Left renal pelvis (tissue), 4 donors: ENCODE measurements at regions not wholly inside any gene's neighbourhood (a gene's known extent, or its start where the extent isn't known, plus 50 kb on each side); places are given as distances from the start of the nearest gene placed in this dataset.

Source experiments
- DNase-seq, 4 donors: peaks; one replicate each; pipeline ENCODE4 v3.0.0-alpha.2; 2013; ENCODE audit warnings: low read depth in 4 of 4, low spot score in 3 of 4

DNA sequence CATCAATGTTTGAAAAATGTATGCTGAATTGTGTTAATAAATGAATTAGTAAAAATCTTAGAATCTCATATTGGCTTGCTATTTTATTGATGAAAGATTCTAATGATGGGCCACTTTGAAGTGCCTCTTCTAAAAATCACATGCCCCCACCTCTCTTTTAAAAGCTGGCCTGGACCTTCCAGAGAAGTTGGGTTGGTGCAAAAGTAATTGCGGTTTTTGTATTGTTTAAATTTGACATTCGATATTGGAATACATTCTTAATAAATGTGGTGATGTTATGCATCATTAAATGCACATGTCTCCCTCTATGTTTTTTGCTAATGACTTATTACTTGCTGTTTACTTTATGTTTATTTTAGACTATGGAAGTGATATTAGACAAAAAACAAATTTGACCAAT, 314.6 kb upstream of the C16orf82 start:
- no peak for DNase-seq

GRCh38 chr16:26756633-26757032, 310.1 kb upstream of the C16orf82 start:
- DNase-seq = no peak

DNA sequence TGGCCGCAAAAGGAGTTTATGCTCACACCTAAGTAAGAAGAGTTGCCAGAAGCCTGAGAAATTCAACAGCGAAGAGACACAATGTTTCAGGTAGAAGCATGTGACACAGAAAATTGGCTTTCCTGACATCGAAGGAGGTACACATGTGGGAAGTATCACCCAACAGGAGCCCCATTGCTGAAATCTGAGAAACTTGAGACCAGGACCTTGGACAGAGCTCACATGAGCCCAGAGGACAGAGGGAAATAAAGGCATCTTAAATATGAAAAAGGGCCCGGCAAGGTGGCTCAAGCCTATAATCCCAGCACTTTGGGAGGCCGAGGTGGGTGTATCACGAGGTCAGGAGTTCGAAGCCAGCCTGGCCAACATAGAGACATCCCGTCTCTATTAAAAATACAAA, 304.1 kb upstream of the C16orf82 start:
- peak in 1 of 4 donors; percentile 8 for DNase-seq

- DNase-seq = no peak
These were observed 301.6 kb upstream of the C16orf82 start for GRCh38 chr16:26765087-26765486.

DNA sequence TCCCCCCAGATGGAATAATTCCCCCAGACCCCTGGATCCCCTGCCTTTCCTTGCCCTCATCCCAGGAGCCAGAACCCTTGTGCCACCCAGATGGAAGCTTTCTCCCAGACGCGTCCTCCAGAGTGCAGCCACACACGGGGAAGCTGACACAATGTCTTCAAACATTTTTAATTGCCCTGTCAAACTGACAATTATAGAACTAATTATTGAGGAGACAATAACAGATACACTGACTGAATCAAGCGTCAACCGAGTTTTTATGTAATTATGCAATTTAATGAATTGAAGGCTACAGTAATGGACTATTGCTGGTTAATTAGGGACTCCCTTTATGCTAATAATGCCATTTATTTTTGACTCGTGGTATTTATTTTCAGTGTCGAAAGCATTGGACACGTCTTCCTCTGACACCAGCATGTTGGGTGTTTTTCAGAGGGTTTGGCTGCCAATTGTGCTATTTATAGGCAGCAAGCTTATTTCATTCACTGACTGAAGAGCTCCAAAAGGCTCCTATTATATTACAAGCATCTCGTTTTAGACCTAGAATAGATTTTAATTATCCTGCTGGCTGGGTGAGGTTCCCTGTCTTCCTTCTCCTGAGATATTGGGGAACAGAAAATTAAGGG, 298.2 kb upstream of the C16orf82 start:
- DNase-seq = no peak

GRCh38 chr16:26770547-26770946, 296.2 kb upstream of the C16orf82 start:
- no peak for DNase-seq

GRCh38 chr16:26772503-26772902, 294.2 kb upstream of the C16orf82 start:
- DNase-seq = no peak

DNA sequence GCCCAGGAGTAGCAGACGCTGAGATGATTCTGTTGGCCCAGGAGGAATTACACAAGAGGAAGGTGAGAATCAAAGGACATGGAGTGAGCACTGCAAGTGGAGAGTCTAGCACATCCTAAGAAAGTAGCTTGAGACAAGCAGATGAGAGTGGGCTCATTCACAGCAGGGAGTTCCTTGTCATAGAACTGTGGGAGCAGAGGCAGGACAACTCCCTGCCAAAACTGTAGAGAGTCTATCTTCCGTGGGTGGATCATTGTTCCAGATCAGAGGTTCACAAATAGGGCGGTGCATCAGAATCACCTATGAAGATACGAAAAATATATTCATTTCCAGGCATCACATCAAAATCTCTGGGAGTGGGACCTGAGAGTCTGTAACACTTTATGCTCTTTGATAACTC, 288.9 kb upstream of the C16orf82 start:
- no peak for DNase-seq

- no peak for DNase-seq
These were observed 278.8 kb upstream of the C16orf82 start for GRCh38 chr16:26787924-26788323.

- peak in 2 of 4 donors; percentile 12 to 37 for DNase-seq
These were observed 275.6 kb upstream of the C16orf82 start for GRCh38 chr16:26791169-26791568.

GRCh38 chr16:26795184-26795583, 271.5 kb upstream of the C16orf82 start:
- DNase-seq = no peak

DNA sequence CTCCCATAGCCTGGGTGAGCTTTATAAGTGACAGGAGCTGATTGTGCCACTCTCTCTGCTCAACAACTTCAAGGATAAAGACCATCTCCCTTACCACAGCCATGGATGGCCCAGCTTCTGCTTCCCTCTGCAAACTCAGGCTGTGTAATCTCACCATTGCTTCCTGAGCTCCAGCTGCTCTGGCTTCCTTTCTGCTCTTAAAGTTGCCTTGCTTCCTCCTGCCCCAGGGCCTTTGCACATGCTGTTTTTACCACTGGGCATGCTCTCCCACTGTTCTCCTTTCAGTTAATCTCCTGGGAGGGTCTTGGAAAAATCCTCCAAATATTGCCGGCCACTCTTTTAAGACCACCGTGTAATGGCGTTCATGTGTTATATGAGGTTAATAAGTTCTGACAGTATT, 265.1 kb upstream of the C16orf82 start:
- no peak for DNase-seq

- no peak for DNase-seq
These were observed 264.3 kb upstream of the C16orf82 start for GRCh38 chr16:26802440-26802839.

GRCh38 chr16:26802965-26803364, 263.8 kb upstream of the C16orf82 start:
- DNase-seq = no peak

- peak; percentile 8 to 46 (median 22) for DNase-seq
These were observed 260.1 kb upstream of the C16orf82 start for GRCh38 chr16:26806657-26807056.

DNA sequence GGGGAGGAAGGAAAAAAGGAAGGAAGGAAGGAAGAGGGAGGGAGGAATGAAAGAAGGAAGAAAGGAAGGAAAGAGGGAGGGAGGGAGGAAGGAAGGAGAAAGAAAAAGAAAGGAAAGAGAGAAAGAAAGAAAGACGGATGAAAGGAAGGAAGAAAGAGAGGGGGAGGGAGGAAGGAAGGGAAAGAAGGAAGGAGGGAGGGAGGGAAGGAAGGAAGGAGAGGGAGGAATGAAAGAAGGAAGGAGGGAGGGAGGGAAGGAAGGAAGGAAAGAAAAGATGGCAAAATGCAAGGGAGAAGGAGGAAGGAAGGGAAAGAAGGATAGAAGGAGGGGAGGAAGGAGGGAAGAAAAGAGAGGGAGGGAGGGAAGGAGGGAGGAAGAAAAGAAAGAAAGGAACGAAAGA, 257.3 kb upstream of the C16orf82 start:
- DNase-seq = no peak

DNA sequence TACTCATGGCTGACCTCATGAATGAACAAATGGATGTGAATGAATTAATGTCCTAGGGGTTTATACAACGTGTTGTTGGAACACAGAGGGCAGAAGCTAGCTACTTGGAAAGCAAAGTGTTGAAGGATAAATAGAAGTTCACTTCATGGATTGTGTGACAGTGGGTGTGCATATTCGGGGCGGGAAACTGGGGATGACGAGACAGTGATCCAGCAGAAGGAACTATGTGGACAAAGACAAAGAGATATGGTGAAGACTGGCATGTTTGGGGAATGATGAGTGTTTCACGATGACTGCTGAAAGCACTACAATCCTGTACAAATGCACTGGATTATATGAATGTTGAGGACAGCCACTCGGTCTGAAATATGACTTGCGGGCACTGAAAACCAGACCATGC, 250.5 kb upstream of the C16orf82 start:
- DNase-seq = no peak

DNA sequence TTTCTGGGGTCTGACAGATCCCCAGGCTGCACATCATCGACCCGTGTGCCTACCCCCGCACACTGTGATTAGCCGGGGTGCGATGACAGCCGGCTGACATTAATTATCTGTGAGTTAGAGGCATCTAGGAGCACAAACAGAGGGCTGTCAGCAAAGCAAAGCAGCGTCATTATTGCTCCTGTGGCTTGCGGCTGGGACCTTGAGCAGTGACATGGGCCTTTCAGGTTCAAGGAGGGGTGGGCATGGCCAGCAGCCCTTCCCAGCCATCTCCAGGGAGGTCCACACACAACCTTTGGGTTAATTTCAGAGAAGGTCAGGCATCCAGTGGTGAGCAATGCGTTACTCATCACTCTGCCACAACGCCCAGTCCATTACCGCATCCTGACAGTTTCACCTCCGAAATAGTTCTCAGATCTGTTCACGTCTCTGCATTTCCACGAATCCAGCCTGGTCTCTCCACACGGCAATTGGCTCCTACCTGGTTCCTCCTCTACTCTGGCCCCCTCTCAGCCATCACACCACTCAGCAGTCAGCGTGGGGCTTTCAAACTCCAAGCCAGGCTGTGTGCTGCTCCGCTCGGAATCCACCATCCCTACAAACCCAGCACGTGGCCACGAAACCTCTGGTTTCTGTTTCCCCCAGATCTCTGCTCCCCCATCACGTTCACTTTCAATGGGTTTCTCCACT, 249.7 kb upstream of the C16orf82 start:
- DNase-seq = no peak

DNA sequence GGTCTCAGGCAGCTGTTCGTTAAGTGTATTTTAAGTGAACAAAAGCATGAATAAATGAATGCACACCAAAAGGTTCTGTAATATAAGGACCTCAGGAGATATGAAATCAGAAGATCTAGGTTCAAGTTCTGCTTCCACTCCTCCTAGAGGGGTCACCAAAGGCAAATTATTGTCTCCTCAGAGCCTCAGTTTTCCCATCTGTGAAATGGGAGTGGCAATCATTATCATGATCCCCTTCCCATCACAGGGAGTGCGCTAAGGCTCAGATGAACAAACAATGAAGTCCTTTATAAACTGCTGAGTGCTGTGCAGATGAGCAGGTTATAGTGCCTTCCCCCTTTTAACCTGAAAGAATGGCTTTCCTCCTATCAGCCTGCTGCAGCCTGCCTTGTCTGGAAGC, 248.3 kb upstream of the C16orf82 start:
- DNase-seq = no peak

- DNase-seq = no peak
These were observed 242.3 kb upstream of the C16orf82 start for GRCh38 chr16:26824469-26824868.

- DNase-seq = no peak
These were observed 240.2 kb upstream of the C16orf82 start for GRCh38 chr16:26826500-26826899.

- no peak for DNase-seq
These were observed 239.3 kb upstream of the C16orf82 start for GRCh38 chr16:26827386-26827785.
